Keratinocyte (primary cell): ENCODE measurements at regions not wholly inside any gene's neighbourhood (a gene's known extent, or its start where the extent isn't known, plus 50 kb on each side); places are given as distances from the start of the nearest gene placed in this dataset.

Experiments
- DNase-seq: peaks from one replicate; pipeline ENCODE4 v3.0.0-alpha.2; 2011; ENCODE audit warnings: low read depth, missing footprints, low spot score
- FAIRE-seq: peaks from 2 replicates; lab custom pipeline; 2011; peaks lifted over from hg19 to GRCh38; lab: Jason Lieb, UNC
- H2AFZ ChIP-seq: 2 replicates; pipeline ENCODE4 v1.6.0; 2012; ENCODE audit warnings: low read length, control low read depth, inconsistent platforms; ENCODE audit not compliant: control insufficient read depth
- H3K27ac ChIP-seq: 2 replicates; pipeline ENCODE4 v1.5.1; 2011; ENCODE audit warnings: low read length; ENCODE audit not compliant: control insufficient read depth, insufficient read depth
- H3K27me3 ChIP-seq: 3 replicates; pipeline ENCODE4 v1.6.0; 2011; ENCODE audit warnings: low read length; ENCODE audit not compliant: control insufficient read depth, insufficient read depth; ENCODE audit errors: extremely low read depth
- H3K36me3 ChIP-seq, 2 experiments: 2 replicates in 1 of 2; 3 replicates in 1 of 2; pipeline ENCODE4 v1.5.1; 2011; ENCODE audit warnings: low read length in 2 of 2, mild to moderate bottlenecking in 1 of 2; ENCODE audit not compliant: control insufficient read depth in 2 of 2, insufficient read depth in 2 of 2; ENCODE audit errors: extremely low read depth in 1 of 2
- H3K4me1 ChIP-seq: 3 replicates; pipeline ENCODE4 v1.5.1; 2011; ENCODE audit warnings: low read length; ENCODE audit not compliant: control insufficient read depth, insufficient read depth; ENCODE audit errors: extremely low read depth
- H3K4me2 ChIP-seq: 3 replicates; pipeline ENCODE4 v1.6.0; 2011; ENCODE audit warnings: low read depth, low read length; ENCODE audit not compliant: control insufficient read depth, insufficient read depth; ENCODE audit errors: extremely low read depth
- H3K4me3 ChIP-seq, 3 experiments: fragments of 200-600 bp in 1 of 3; sonication (generic) in 1 of 3; 2 replicates in 2 of 3; 3 replicates in 1 of 3; pipeline ENCODE4 v1.5.1; 2011 to 2016; ENCODE audit warnings: low read length in 3 of 3, mild to moderate bottlenecking in 3 of 3, control low read depth in 2 of 3, inconsistent platforms in 1 of 3, low read depth in 1 of 3, mixed read lengths in 1 of 3, mixed run types in 1 of 3, moderate library complexity in 1 of 3; ENCODE audit not compliant: control insufficient read depth in 2 of 3, insufficient read depth in 2 of 3; ENCODE audit errors: extremely low read depth in 1 of 3
- H3K79me2 ChIP-seq: 2 replicates; pipeline ENCODE4 v1.6.0; 2012; ENCODE audit warnings: low read length; ENCODE audit not compliant: control insufficient read depth, insufficient read depth
- H3K9ac ChIP-seq: 3 replicates; pipeline ENCODE4 v1.6.0; 2011; ENCODE audit warnings: low read length; ENCODE audit not compliant: control insufficient read depth, insufficient read depth; ENCODE audit errors: extremely low read depth
- H3K9me1 ChIP-seq: 3 replicates; pipeline ENCODE4 v1.6.0; 2011; ENCODE audit warnings: low read length; ENCODE audit not compliant: control insufficient read depth, insufficient read depth; ENCODE audit errors: extremely low read depth
- H3K9me3 ChIP-seq: 2 replicates; pipeline ENCODE4 v1.5.1; 2012; ENCODE audit warnings: low read depth, low read length; ENCODE audit not compliant: control insufficient read depth
- H4K20me1 ChIP-seq: 3 replicates; pipeline ENCODE4 v1.6.0; 2011; ENCODE audit warnings: low read length; ENCODE audit not compliant: control insufficient read depth, insufficient read depth; ENCODE audit errors: extremely low read depth
- EZH2 ChIP-seq: IDR thresholded peaks from one replicate; pipeline ENCODE4 v1.6.1; 2012; ENCODE audit warnings: inconsistent platforms, mild to moderate bottlenecking, low read length, moderate library complexity
- dilution Hi-C: fragments of 300-500 bp; cut with MboI; formaldehyde crosslinking; loops from one replicate; pipeline ENCODE4 v1.7.0; 2020; ENCODE audit warnings: low sequenced_read_pairs; ENCODE audit not compliant: extremely low pct_ligation_motif_present
- TF ChIP-seq, protein P1 (sequence below), 3 experiments: IDR thresholded peaks in 1 of 3; conservative IDR thresholded peaks in 1 of 3; optimal IDR thresholded peaks in 1 of 3; 2 replicates in 2 of 3; 3 replicates in 1 of 3; pipeline versions ENCODE3 to v1.5.1; 2011; ENCODE audit warnings: low read length in 3 of 3, mild to moderate bottlenecking in 3 of 3, moderate library complexity in 2 of 3, control low read depth in 1 of 3, inconsistent platforms in 1 of 3; ENCODE audit not compliant: insufficient read depth in 2 of 3; ENCODE audit errors: extremely low read depth in 1 of 3

DNA sequence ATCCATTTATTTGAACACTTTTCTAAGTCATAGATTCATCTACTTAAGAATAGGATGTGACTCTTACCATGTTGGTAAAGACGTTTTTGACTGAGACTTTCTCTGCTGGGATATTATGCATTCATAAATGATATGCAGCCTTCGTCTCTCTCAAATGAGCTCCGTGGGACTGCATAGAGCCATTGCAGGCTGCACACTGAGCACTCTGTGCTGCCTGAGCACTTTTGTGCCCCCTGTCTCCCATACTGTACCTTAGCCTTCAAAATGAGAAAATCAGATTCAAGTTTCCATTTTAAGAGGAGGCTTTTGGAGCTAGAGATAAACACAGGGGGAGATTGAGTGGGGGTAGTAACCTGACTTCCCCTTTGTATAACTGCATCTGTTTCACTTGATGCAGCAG lies 433.6 kb downstream of the ZIC3 start:
- Histone ChIP-seq H4K20me1 (no peaks in the 10 kb centered on the region), H3K27me3 (no peaks in the 10 kb centered on the region), H3K4me3 (no peak overlapping the region), H3K9me3 (no peaks in the 10 kb centered on the region), H3K9ac (no peak overlapping the region), H3K27ac (no peak overlapping the region), H2AFZ (no peak overlapping the region), H3K4me1 (no peaks in the 10 kb centered on the region), H3K4me2 (no peak overlapping the region), H3K9me1 (no peaks in the 10 kb centered on the region), H3K36me3 (no peaks in the 10 kb centered on the region), H3K79me2 (no peaks in the 10 kb centered on the region)
- dilution Hi-C loops = no loop called here
- no peak for FAIRE-seq
- TF ChIP-seq, protein P1, sequence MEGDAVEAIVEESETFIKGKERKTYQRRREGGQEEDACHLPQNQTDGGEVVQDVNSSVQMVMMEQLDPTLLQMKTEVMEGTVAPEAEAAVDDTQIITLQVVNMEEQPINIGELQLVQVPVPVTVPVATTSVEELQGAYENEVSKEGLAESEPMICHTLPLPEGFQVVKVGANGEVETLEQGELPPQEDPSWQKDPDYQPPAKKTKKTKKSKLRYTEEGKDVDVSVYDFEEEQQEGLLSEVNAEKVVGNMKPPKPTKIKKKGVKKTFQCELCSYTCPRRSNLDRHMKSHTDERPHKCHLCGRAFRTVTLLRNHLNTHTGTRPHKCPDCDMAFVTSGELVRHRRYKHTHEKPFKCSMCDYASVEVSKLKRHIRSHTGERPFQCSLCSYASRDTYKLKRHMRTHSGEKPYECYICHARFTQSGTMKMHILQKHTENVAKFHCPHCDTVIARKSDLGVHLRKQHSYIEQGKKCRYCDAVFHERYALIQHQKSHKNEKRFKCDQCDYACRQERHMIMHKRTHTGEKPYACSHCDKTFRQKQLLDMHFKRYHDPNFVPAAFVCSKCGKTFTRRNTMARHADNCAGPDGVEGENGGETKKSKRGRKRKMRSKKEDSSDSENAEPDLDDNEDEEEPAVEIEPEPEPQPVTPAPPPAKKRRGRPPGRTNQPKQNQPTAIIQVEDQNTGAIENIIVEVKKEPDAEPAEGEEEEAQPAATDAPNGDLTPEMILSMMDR (optimal IDR thresholded peaks at IDR 0.05 in 1 of 3, IDR thresholded peaks at IDR 0.05 in 1 of 3, conservative IDR thresholded peaks at IDR 0.05 in 1 of 3; ENCODE audit: extremely low read depth in 1 of 3, insufficient read depth in 2 of 3, low read length in 3 of 3) = no peak
- no peak for TF ChIP-seq EZH2
- no peak for DNase-seq

DNA sequence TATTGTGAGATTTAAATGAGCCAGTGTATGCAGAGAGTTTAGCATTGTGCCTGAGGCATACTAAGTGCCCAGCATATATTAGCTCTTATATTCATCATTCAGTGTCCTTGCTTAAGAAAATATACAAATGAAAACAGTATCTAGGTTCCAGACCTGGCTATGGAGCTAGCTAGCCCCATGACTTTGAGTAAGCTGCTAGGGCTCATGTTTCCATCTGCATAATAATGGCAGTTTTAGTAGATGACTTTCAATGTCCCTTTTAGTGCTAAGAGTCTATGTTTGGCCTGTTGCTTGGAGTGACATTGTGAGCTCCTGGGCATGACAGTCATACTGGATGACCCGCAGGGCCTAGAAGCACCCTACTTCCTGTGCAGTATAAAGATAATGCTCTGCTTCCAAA lies 435.3 kb downstream of the ZIC3 start:
- FAIRE-seq (no peak), DNase-seq (no peak)
- Histone ChIP-seq H3K79me2 (no peaks in the 10 kb centered on the region), H2AFZ (no peak overlapping the region), H3K4me1 (no peaks in the 10 kb centered on the region), H3K27me3 (no peaks in the 10 kb centered on the region), H3K36me3 (no peaks in the 10 kb centered on the region), H3K9me3 (no peaks in the 10 kb centered on the region), H3K4me3 (no peak overlapping the region), H3K4me2 (no peak overlapping the region), H4K20me1 (no peaks in the 10 kb centered on the region), H3K9me1 (no peaks in the 10 kb centered on the region), H3K27ac (no peak overlapping the region), H3K9ac (no peak overlapping the region)
- TF ChIP-seq EZH2 = no peak
- TF ChIP-seq, protein P1 (optimal IDR thresholded peaks at IDR 0.05 in 1 of 3, IDR thresholded peaks at IDR 0.05 in 1 of 3, conservative IDR thresholded peaks at IDR 0.05 in 1 of 3; ENCODE audit: extremely low read depth in 1 of 3, insufficient read depth in 2 of 3, low read length in 3 of 3) = no peak
- dilution Hi-C loops = no loop called here
